Fibroblast of lung (primary cell): ENCODE measurements at regions not wholly inside any gene's neighbourhood (a gene's known extent, or its start where the extent isn't known, plus 50 kb on each side); places are given as distances from the start of the nearest gene placed in this dataset.

Experiments used
- DNase-seq, 2 donors: peaks; one replicate each; pipeline versions ENCODE4 v3.0.0 to v3.0.0-alpha.2; 2010; ENCODE audit warnings: low read depth in 2 of 2
- H2AFZ ChIP-seq: 2 replicates; pipeline ENCODE4 v1.5.1; 2012; ENCODE audit warnings: low read length, control low read depth, inconsistent platforms
- H3K27ac ChIP-seq: 2 replicates; pipeline ENCODE4 v1.5.1; 2011; ENCODE audit warnings: low read length, control low read depth; ENCODE audit not compliant: insufficient read depth
- H3K27me3 ChIP-seq: 2 replicates; pipeline ENCODE4 v1.5.1; 2011; ENCODE audit warnings: mild to moderate bottlenecking, low read length; ENCODE audit not compliant: control insufficient read depth, insufficient read depth
- H3K36me3 ChIP-seq: 2 replicates; pipeline ENCODE4 v1.5.1; 2011; ENCODE audit warnings: low read length; ENCODE audit not compliant: control insufficient read depth, insufficient read depth
- H3K4me1 ChIP-seq: 2 replicates; pipeline ENCODE4 v1.5.1; 2011; ENCODE audit warnings: low read length; ENCODE audit not compliant: control insufficient read depth, insufficient read depth; ENCODE audit errors: extremely low read depth
- H3K4me2 ChIP-seq: 2 replicates; pipeline ENCODE4 v1.5.1; 2011; ENCODE audit warnings: low read length, control low read depth; ENCODE audit not compliant: insufficient read depth; ENCODE audit errors: extremely low read depth
- H3K4me3 ChIP-seq, 4 experiments: fragments of 200-600 bp in 1 of 4; sonication (generic) in 1 of 4; replicated peaks in 1 of 4; 2 replicates each; pipeline ENCODE4 v1.5.1; 2011 to 2016; ENCODE audit warnings: low read length in 4 of 4, low read depth in 3 of 4, mild to moderate bottlenecking in 3 of 4, control low read depth in 2 of 4, inconsistent platforms in 1 of 4, mixed read lengths in 1 of 4; ENCODE audit not compliant: insufficient read depth in 1 of 4; ENCODE audit errors: control extremely low read depth in 1 of 4
- H3K79me2 ChIP-seq: 2 replicates; pipeline ENCODE4 v1.5.1; 2012; ENCODE audit warnings: mild to moderate bottlenecking, low read length, inconsistent platforms; ENCODE audit not compliant: control insufficient read depth, insufficient read depth
- H3K9ac ChIP-seq: 2 replicates; pipeline ENCODE4 v1.5.1; 2011; ENCODE audit warnings: mild to moderate bottlenecking, low read length, control low read depth; ENCODE audit not compliant: insufficient read depth
- H3K9me3 ChIP-seq: 2 replicates; pipeline ENCODE4 v1.5.1; 2012; ENCODE audit warnings: low read depth, low read length; ENCODE audit not compliant: control insufficient read depth, insufficient read depth
- H4K20me1 ChIP-seq: 2 replicates; pipeline ENCODE4 v1.5.1; 2011; ENCODE audit warnings: low read length; ENCODE audit not compliant: control insufficient read depth, insufficient read depth; ENCODE audit errors: extremely low read depth
- EZH2 ChIP-seq: IDR thresholded peaks from 2 replicates; pipeline ENCODE4 v1.5.1; 2012; ENCODE audit warnings: low read length, control low read depth, mild to moderate bottlenecking; ENCODE audit errors: missing control alignments
- TF ChIP-seq, protein P1 (sequence below), 2 donors: IDR thresholded peaks in 1 of 2; conservative IDR thresholded peaks in 1 of 2; 1 replicate in 1 of 2; 2 replicates in 1 of 2; pipeline ENCODE4 v1.5.1; 2011 to 2012; ENCODE audit warnings: low read length in 2 of 2, control low read depth in 1 of 2, inconsistent platforms in 1 of 2, low read depth in 1 of 2, mild to moderate bottlenecking in 1 of 2

DNA sequence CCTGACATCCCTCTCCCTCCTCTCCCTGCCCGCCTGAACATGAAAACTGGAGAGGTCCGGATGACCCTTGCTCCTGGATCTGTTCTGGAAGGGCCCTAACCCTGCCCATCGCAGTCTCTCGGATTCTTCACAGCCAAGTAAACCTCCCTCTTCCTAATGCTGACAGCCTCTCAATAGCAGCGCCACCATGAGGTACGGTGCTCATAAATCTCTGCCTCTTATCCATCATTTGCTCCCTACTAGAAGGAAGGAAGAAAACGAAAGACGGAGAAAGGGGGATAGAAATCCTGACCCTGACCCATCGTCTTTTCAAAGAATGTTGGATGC, 257.9 kb downstream of the BCL11A start:
- Histone ChIP-seq H3K36me3 (no peaks in the 10 kb centered on the region), H3K4me3 (no peak overlapping the region), H4K20me1 (no peaks in the 10 kb centered on the region), H3K79me2 (no peaks in the 10 kb centered on the region), H2AFZ (no peak overlapping the region), H3K27me3 (no peaks in the 10 kb centered on the region), H3K4me2 (no peak overlapping the region), H3K27ac (no peak overlapping the region), H3K4me1 (no peaks in the 10 kb centered on the region), H3K9me3 (no peaks in the 10 kb centered on the region), H3K9ac (no peak overlapping the region)
- DNase-seq: no peak
- no peak for TF ChIP-seq EZH2
- TF ChIP-seq, protein P1, sequence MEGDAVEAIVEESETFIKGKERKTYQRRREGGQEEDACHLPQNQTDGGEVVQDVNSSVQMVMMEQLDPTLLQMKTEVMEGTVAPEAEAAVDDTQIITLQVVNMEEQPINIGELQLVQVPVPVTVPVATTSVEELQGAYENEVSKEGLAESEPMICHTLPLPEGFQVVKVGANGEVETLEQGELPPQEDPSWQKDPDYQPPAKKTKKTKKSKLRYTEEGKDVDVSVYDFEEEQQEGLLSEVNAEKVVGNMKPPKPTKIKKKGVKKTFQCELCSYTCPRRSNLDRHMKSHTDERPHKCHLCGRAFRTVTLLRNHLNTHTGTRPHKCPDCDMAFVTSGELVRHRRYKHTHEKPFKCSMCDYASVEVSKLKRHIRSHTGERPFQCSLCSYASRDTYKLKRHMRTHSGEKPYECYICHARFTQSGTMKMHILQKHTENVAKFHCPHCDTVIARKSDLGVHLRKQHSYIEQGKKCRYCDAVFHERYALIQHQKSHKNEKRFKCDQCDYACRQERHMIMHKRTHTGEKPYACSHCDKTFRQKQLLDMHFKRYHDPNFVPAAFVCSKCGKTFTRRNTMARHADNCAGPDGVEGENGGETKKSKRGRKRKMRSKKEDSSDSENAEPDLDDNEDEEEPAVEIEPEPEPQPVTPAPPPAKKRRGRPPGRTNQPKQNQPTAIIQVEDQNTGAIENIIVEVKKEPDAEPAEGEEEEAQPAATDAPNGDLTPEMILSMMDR (conservative IDR thresholded peaks at IDR 0.05 in 1 of 2, IDR thresholded peaks at IDR 0.05 in 1 of 2; ENCODE audit: low read depth in 1 of 2, low read length in 2 of 2): no peak

DNA sequence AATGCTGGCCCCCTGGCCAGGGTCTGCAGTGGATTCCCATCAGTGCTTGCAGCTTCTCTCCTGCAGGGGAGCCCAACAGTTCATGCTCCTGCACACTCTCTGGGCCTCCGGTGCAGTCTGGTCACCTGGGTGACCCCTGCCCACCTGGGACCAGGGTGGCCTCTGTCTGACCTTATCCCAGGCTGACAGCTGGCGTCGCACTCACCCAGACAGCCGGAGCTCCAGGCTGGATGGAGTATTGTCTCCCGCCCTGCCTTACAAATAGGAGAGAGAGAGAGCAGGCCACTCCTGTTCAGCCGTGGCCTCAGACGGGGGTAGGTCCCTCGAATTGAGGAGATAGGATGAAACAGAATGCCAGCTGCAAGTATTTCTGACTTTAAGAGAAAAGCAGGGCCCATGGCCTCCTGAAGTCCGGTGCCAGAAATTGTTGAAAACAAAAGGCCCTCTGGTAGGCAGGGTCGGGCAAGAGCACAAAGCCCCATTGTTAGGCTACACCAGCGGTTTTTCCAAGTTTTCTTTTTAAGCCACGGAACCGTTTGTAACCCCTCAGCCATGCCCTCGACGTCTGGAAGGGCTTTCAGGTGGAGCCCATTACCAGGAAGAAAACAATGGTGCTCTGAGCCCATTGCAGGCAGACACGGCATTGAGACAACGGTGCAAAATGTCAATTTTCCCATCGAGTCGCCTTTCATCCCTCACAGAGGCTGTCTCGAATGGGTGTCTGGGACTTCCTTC, 258.4 kb downstream of the BCL11A start:
- H3K4me3 ChIP-seq: no peak overlapping the region
- H3K27me3 ChIP-seq: no peaks in the 10 kb centered on the region
- DNase-seq: no peak
- no peak overlapping the region for H3K4me2 ChIP-seq
- no peaks in the 10 kb centered on the region for H3K9me3 ChIP-seq
- no peaks in the 10 kb centered on the region for H3K4me1 ChIP-seq
- no peak overlapping the region for H2AFZ ChIP-seq
- H3K27ac ChIP-seq: no peak overlapping the region
- TF ChIP-seq, protein P1 (conservative IDR thresholded peaks at IDR 0.05 in 1 of 2, IDR thresholded peaks at IDR 0.05 in 1 of 2; ENCODE audit: low read depth in 1 of 2, low read length in 2 of 2): no peak
- no peak for TF ChIP-seq EZH2
- H4K20me1 ChIP-seq: no peaks in the 10 kb centered on the region
- no peaks in the 10 kb centered on the region for H3K79me2 ChIP-seq
- no peaks in the 10 kb centered on the region for H3K36me3 ChIP-seq
- H3K9ac ChIP-seq: no peak overlapping the region

DNA sequence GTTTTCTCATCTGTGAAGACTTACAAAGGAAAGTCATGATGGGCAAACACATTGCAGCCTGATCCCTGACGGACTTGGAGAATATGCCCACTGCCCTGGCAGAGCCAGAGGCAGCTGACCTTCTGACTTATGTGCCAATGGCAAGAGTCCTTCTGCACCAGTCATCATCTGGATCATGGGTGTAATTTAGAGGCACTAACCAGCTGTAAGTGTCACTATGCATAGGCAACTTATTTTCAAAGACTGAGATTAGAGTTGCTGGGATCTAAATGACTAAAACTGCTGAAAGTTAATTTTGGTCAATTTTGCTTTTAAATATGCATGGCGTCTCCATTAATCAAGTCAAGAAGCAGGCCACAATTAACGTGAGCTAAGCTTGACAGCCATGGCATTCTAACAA, 261.2 kb downstream of the BCL11A start:
- H3K9me3 ChIP-seq: no peaks in the 10 kb centered on the region
- no peak overlapping the region for H3K27ac ChIP-seq
- TF ChIP-seq EZH2: no peak
- TF ChIP-seq, protein P1 (conservative IDR thresholded peaks at IDR 0.05 in 1 of 2, IDR thresholded peaks at IDR 0.05 in 1 of 2; ENCODE audit: low read depth in 1 of 2, low read length in 2 of 2): no peak
- no peak overlapping the region for H3K9ac ChIP-seq
- H2AFZ ChIP-seq: no peak overlapping the region
- no peak for DNase-seq
- no peaks in the 10 kb centered on the region for H3K27me3 ChIP-seq
- no peaks in the 10 kb centered on the region for H4K20me1 ChIP-seq
- H3K79me2 ChIP-seq: no peaks in the 10 kb centered on the region
- H3K4me2 ChIP-seq: no peak overlapping the region
- H3K36me3 ChIP-seq: no peaks in the 10 kb centered on the region
- H3K4me1 ChIP-seq: no peaks in the 10 kb centered on the region
- no peak overlapping the region for H3K4me3 ChIP-seq
